ENCODE measurements at regions not wholly inside any gene's neighbourhood (a gene's known extent, or its start where the extent isn't known, plus 50 kb on each side); places are given as distances from the start of the nearest gene placed in this dataset.

GRCh38 chr2:79389481-79389880 lies 123.4 kb upstream of the CTNNA2 start:
- TF ChIP-seq CTCF (optimal IDR thresholded peaks at IDR 0.05 in 1 of 3, IDR thresholded peaks at IDR 0.05 in 1 of 3, conservative IDR thresholded peaks at IDR 0.05 in 1 of 3; ENCODE audit: extremely low read depth in 1 of 3, insufficient read depth in 2 of 3, low read length in 3 of 3) (no peak), EZH2 (IDR thresholded peaks at IDR 0.05; ENCODE audit: low read length) (no peak)
- no peak for FAIRE-seq

GRCh38 chr2:79388024-79388423 lies 124.8 kb upstream of the CTNNA2 start:
- dilution Hi-C loops (cut with MboI; ENCODE audit: extremely low pct_ligation_motif_present, low sequenced_read_pairs), result no loop called here
- H3K79me2 ChIP-seq (ENCODE audit: control insufficient read depth, insufficient read depth, low read length), result no peaks in the 10 kb centered on the region
- no peak overlapping the region for H2AFZ ChIP-seq (ENCODE audit: control insufficient read depth, low read length)
- H3K27me3 ChIP-seq (ENCODE audit: control insufficient read depth, extremely low read depth, insufficient read depth, low read length), result no peaks in the 10 kb centered on the region
- no peak overlapping the region for H3K4me3 ChIP-seq (ENCODE audit: control insufficient read depth in 2 of 3, extremely low read depth in 1 of 3, insufficient read depth in 2 of 3, low read depth in 1 of 3, low read length in 3 of 3)
- no peaks in the 10 kb centered on the region for H4K20me1 ChIP-seq (ENCODE audit: control insufficient read depth, extremely low read depth, insufficient read depth, low read length)
- H3K27ac ChIP-seq (ENCODE audit: control insufficient read depth, insufficient read depth, low read length), result no peak overlapping the region
- DNase-seq (ENCODE audit: low read depth, low spot score), result no peak
- no peaks in the 10 kb centered on the region for H3K9me3 ChIP-seq (ENCODE audit: control insufficient read depth, low read depth, low read length)
- H3K4me2 ChIP-seq (ENCODE audit: control insufficient read depth, extremely low read depth, insufficient read depth, low read depth, low read length), result no peak overlapping the region
- no peak overlapping the region for H3K9ac ChIP-seq (ENCODE audit: control insufficient read depth, extremely low read depth, insufficient read depth, low read length)
- no peak for FAIRE-seq
- TF ChIP-seq EZH2 (IDR thresholded peaks at IDR 0.05; ENCODE audit: low read length) (no peak), CTCF (optimal IDR thresholded peaks at IDR 0.05 in 1 of 3, IDR thresholded peaks at IDR 0.05 in 1 of 3, conservative IDR thresholded peaks at IDR 0.05 in 1 of 3; ENCODE audit: extremely low read depth in 1 of 3, insufficient read depth in 2 of 3, low read length in 3 of 3) (no peak)
- H3K36me3 ChIP-seq (ENCODE audit: control insufficient read depth in 2 of 2, extremely low read depth in 1 of 2, insufficient read depth in 2 of 2, low read length in 2 of 2), result no peaks in the 10 kb centered on the region
- H3K4me1 ChIP-seq (ENCODE audit: control insufficient read depth, extremely low read depth, insufficient read depth, low read length), result no peaks in the 10 kb centered on the region
- no peaks in the 10 kb centered on the region for H3K9me1 ChIP-seq (ENCODE audit: control insufficient read depth, extremely low read depth, insufficient read depth, low read length)

More at GRCh38 chr2:79389481-79389880, 123.4 kb upstream of the CTNNA2 start:
- Histone ChIP-seq H3K27me3 (ENCODE audit: control insufficient read depth, extremely low read depth, insufficient read depth, low read length) (no peaks in the 10 kb centered on the region), H3K27ac (ENCODE audit: control insufficient read depth, insufficient read depth, low read length) (no peak overlapping the region), H3K4me1 (ENCODE audit: control insufficient read depth, extremely low read depth, insufficient read depth, low read length) (no peaks in the 10 kb centered on the region), H3K79me2 (ENCODE audit: control insufficient read depth, insufficient read depth, low read length) (no peaks in the 10 kb centered on the region), H3K9me1 (ENCODE audit: control insufficient read depth, extremely low read depth, insufficient read depth, low read length) (no peaks in the 10 kb centered on the region), H3K4me2 (ENCODE audit: control insufficient read depth, extremely low read depth, insufficient read depth, low read depth, low read length) (no peak overlapping the region), H4K20me1 (ENCODE audit: control insufficient read depth, extremely low read depth, insufficient read depth, low read length) (no peaks in the 10 kb centered on the region), H2AFZ (ENCODE audit: control insufficient read depth, low read length) (no peak overlapping the region), H3K9ac (ENCODE audit: control insufficient read depth, extremely low read depth, insufficient read depth, low read length) (no peak overlapping the region), H3K36me3 (ENCODE audit: control insufficient read depth in 2 of 2, extremely low read depth in 1 of 2, insufficient read depth in 2 of 2, low read length in 2 of 2) (no peaks in the 10 kb centered on the region), H3K4me3 (ENCODE audit: control insufficient read depth in 2 of 3, extremely low read depth in 1 of 3, insufficient read depth in 2 of 3, low read depth in 1 of 3, low read length in 3 of 3) (no peak overlapping the region), H3K9me3 (ENCODE audit: control insufficient read depth, low read depth, low read length) (no peaks in the 10 kb centered on the region)
- dilution Hi-C loops (cut with MboI; ENCODE audit: extremely low pct_ligation_motif_present, low sequenced_read_pairs), result no loop called here
- DNase-seq (ENCODE audit: low read depth, low spot score), result no peak

All from keratinocyte (primary cell).